ENCODE measurements at regions not wholly inside any gene's neighbourhood (a gene's known extent, or its start where the extent isn't known, plus 50 kb on each side); places are given as distances from the start of the nearest gene placed in this dataset.

- CTCF ChIA-PET: interaction anchor here (0.6 to 1.3 kb wide), 3 partner anchors 78 to 392 kb away, joined by 3 to 4 read pairs (median 3); no protein-coding TSS in a partner anchor
Observed at GRCh38 chr3:30308131-30308530, 298.3 kb upstream of the TGFBR2 start.

GRCh38 chr3:30309961-30310954, 296.1 kb upstream of the TGFBR2 start:
- ChIA-PET CTCF (no interaction called here), POLR2A (no interaction called here)
- TF ChIP-seq CTCF (IDR thresholded peaks at IDR 0.05; ENCODE audit: insufficient read depth, low read depth, low read length): no peak
- no peaks in the 10 kb centered on the region for H3K27me3 ChIP-seq (ENCODE audit: control insufficient read depth, insufficient read depth, low read length)
- H3K36me3 ChIP-seq (ENCODE audit: control insufficient read depth, insufficient read depth, low read length): no peaks in the 10 kb centered on the region
- H3K4me3 ChIP-seq (ENCODE audit: low read depth, low read length): no peak overlapping the region
- DNase-seq (ENCODE audit: low read depth): no peak

More at GRCh38 chr3:30308131-30308530, 298.3 kb upstream of the TGFBR2 start:
- peak; percentile 78 for DNase-seq (ENCODE audit: low read depth)
- no peak for TF ChIP-seq CTCF (IDR thresholded peaks at IDR 0.05; ENCODE audit: insufficient read depth, low read depth, low read length)
- POLR2A ChIA-PET: no interaction called here
- H3K27me3 ChIP-seq (ENCODE audit: control insufficient read depth, insufficient read depth, low read length): no peaks in the 10 kb centered on the region
- H3K4me3 ChIP-seq (ENCODE audit: low read depth, low read length): no peak overlapping the region
- H3K36me3 ChIP-seq (ENCODE audit: control insufficient read depth, insufficient read depth, low read length): no peaks in the 10 kb centered on the region

- Histone ChIP-seq H3K36me3 (ENCODE audit: control insufficient read depth, insufficient read depth, low read length) (no peaks in the 10 kb centered on the region), H3K4me3 (ENCODE audit: low read depth, low read length) (no peak overlapping the region), H3K27me3 (ENCODE audit: control insufficient read depth, insufficient read depth, low read length) (no peaks in the 10 kb centered on the region)
- POLR2A ChIA-PET: no interaction called here
- DNase-seq (ENCODE audit: low read depth): no peak
- CTCF ChIA-PET: interaction anchor here (0.8 kb wide), 1 partner anchor 113 kb away, joined by 3 read pairs; no protein-coding TSS in a partner anchor
- TF ChIP-seq CTCF (IDR thresholded peaks at IDR 0.05; ENCODE audit: insufficient read depth, low read depth, low read length): no peak
Observed at GRCh38 chr3:30311781-30312180, 294.6 kb upstream of the TGFBR2 start.

GRCh38 chr3:30313840-30314239, 292.6 kb upstream of the TGFBR2 start:
- ChIA-PET POLR2A (interaction anchor here (0.6 kb wide), 1 partner anchor 281 kb away, joined by 3 read pairs; no protein-coding TSS in a partner anchor), CTCF (no interaction called here)
- no peak for TF ChIP-seq CTCF (IDR thresholded peaks at IDR 0.05; ENCODE audit: insufficient read depth, low read depth, low read length)
- Histone ChIP-seq H3K27me3 (ENCODE audit: control insufficient read depth, insufficient read depth, low read length) (no peaks in the 10 kb centered on the region), H3K36me3 (ENCODE audit: control insufficient read depth, insufficient read depth, low read length) (no peaks in the 10 kb centered on the region), H3K4me3 (ENCODE audit: low read depth, low read length) (no peak overlapping the region)
- DNase-seq (ENCODE audit: low read depth): no peak

- ChIA-PET POLR2A (interaction anchor here (0.6 kb wide), 1 partner anchor 280 kb away, joined by 3 read pairs; no protein-coding TSS in a partner anchor), CTCF (interaction anchor here (0.6 kb wide), 1 partner anchor 964 kb away, joined by 3 read pairs; no protein-coding TSS in a partner anchor)
- H3K4me3 ChIP-seq (ENCODE audit: low read depth, low read length): no peak overlapping the region
- no peaks in the 10 kb centered on the region for H3K36me3 ChIP-seq (ENCODE audit: control insufficient read depth, insufficient read depth, low read length)
- TF ChIP-seq CTCF (IDR thresholded peaks at IDR 0.05; ENCODE audit: insufficient read depth, low read depth, low read length): no peak
- no peak for DNase-seq (ENCODE audit: low read depth)
- no peaks in the 10 kb centered on the region for H3K27me3 ChIP-seq (ENCODE audit: control insufficient read depth, insufficient read depth, low read length)
Observed at GRCh38 chr3:30314757-30315325, 291.6 kb upstream of the TGFBR2 start.
